ENCODE measurements at regions not wholly inside any gene's neighbourhood (a gene's known extent, or its start where the extent isn't known, plus 50 kb on each side); places are given as distances from the start of the nearest gene placed in this dataset.
"Not testable (repeated sequence)": the region's sequence is repeated elsewhere in the genome, so short reads cannot be mapped to it uniquely, and the experiment has no call there.

DNA sequence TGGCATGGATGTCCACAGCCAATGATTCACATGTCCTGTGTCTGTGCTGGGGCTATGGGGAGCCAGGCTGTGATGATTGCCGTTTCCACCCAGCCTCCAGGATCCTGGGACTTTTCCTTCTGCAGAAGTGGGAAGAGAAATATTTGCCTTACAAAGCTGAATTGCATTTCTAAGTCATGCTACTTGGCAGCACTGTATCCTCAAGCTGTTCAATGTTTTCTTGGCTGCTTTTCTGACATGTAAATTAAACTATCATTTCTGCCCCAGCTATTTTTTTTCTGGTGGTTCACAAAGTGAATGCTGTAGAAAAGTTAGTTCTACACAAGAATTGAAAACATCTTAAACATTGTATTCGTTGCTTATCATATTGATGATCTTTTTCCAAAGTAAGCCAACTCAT, 51.9 kb upstream of the TCERG1L start:
- H3K4me1 ChIP-seq (ENCODE audit: insufficient read depth, low read length) = no peaks in the 10 kb centered on the region
- no peak overlapping the region for H3K27ac ChIP-seq (ENCODE audit: low read depth, low read length)
- ChIA-PET CTCF (no interaction called here), POLR2A (no interaction called here)
- no peaks in the 10 kb centered on the region for H3K9me3 ChIP-seq (ENCODE audit: low read length)
- peaks cover 6 to 15% (median 10%) of the 10 kb centered on the region in 5 donors for H3K9me3 Mint-ChIP-seq
- H3K36me3 ChIP-seq (ENCODE audit: insufficient read depth, low read length) = no peaks in the 10 kb centered on the region
- no peaks in the 10 kb centered on the region for H3K4me1 Mint-ChIP-seq
- H3K27me3 ChIP-seq (ENCODE audit: insufficient read depth, low read length, poor library complexity, severe bottlenecking) = no peaks in the 10 kb centered on the region
- no peaks in the 10 kb centered on the region for H3K27me3 Mint-ChIP-seq
- H3K4me3 Mint-ChIP-seq = no peak overlapping the region
- H3K27ac Mint-ChIP-seq = no peak overlapping the region
- DNase-seq = no peak
- H3K36me3 Mint-ChIP-seq = no peaks in the 10 kb centered on the region
- no peak overlapping the region for H3K4me3 ChIP-seq (ENCODE audit: low read length)

DNA sequence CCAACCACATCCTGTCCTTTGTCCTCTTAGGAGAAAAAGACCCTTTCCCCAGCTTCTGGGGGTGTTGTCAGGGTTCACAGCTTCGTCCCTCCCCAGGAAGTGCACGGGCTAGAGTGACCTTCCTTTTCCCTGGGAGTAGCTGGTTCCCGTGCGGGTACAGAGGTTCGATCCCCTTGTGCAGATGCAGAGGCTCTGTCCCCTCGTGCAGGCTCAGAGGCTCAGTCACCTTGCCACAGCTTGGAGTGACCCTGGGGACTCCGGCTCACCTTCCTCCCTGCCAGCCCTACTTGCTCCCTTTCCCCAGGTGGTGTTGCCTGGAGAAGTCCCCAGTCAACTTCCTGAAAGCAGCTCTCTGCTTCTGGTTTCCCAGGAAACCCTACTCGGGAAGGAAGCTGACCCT, 60.0 kb upstream of the TCERG1L start:
- no peaks in the 10 kb centered on the region for H3K4me1 ChIP-seq (ENCODE audit: insufficient read depth, low read length)
- peaks cover 0 to 3% of the 10 kb centered on the region in 2 donors for H3K27me3 Mint-ChIP-seq
- no peak overlapping the region for H3K27ac Mint-ChIP-seq
- no peak overlapping the region for H3K27ac ChIP-seq (ENCODE audit: low read depth, low read length)
- no peak overlapping the region for H3K4me3 Mint-ChIP-seq
- no peaks in the 10 kb centered on the region for H3K4me1 Mint-ChIP-seq
- H3K27me3 ChIP-seq (ENCODE audit: insufficient read depth, low read length, poor library complexity, severe bottlenecking) = no peaks in the 10 kb centered on the region
- CTCF ChIA-PET = no interaction called here
- H3K36me3 ChIP-seq (ENCODE audit: insufficient read depth, low read length) = no peaks in the 10 kb centered on the region
- no peak for DNase-seq
- peaks cover 12 to 28% (median 24%) of the 10 kb centered on the region in 5 donors for H3K9me3 Mint-ChIP-seq
- POLR2A ChIA-PET = no interaction called here
- no peaks in the 10 kb centered on the region for H3K36me3 Mint-ChIP-seq
- no peak overlapping the region for H3K4me3 ChIP-seq (ENCODE audit: low read length)
- no peaks in the 10 kb centered on the region for H3K9me3 ChIP-seq (ENCODE audit: low read length)

DNA sequence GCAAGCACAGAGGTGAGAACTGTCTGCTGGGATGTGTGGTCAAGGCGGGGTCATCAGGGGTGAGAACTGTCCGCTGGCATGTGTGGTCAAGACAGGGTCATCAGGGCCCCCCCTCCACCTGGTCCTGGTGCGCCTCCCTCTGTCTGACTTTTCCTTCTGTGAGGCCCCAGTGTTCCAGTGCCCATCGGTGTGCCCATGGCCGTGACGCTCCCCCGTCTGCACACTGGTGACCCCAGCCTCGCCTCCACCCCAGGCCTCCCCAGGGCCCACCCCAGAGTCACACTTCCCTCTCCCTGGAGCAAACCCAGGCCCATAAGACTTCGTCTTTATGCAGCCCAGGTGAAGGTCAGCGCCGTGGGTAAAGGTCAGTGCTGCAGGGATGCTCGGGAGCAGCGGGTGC, 70.1 kb upstream of the TCERG1L start:
- H3K27me3 ChIP-seq (ENCODE audit: insufficient read depth, low read length, poor library complexity, severe bottlenecking) = no peaks in the 10 kb centered on the region
- H3K9me3 ChIP-seq (ENCODE audit: low read length) = no peaks in the 10 kb centered on the region
- H3K27me3 Mint-ChIP-seq = no peaks in the 10 kb centered on the region
- H3K4me1 ChIP-seq (ENCODE audit: insufficient read depth, low read length) = no peaks in the 10 kb centered on the region
- DNase-seq = no peak
- no peak overlapping the region for H3K4me3 Mint-ChIP-seq
- H3K4me3 ChIP-seq (ENCODE audit: low read length) = no peak overlapping the region
- H3K9me3 Mint-ChIP-seq = peaks cover 0 to 5% (median 2%) of the 10 kb centered on the region in 5 donors
- H3K36me3 ChIP-seq (ENCODE audit: insufficient read depth, low read length) = no peaks in the 10 kb centered on the region
- H3K4me1 Mint-ChIP-seq = no peaks in the 10 kb centered on the region
- no peak overlapping the region for H3K27ac Mint-ChIP-seq
- ChIA-PET CTCF (no interaction called here), POLR2A (no interaction called here)
- H3K27ac ChIP-seq (ENCODE audit: low read depth, low read length) = no peak overlapping the region
- H3K36me3 Mint-ChIP-seq = no peaks in the 10 kb centered on the region

DNA sequence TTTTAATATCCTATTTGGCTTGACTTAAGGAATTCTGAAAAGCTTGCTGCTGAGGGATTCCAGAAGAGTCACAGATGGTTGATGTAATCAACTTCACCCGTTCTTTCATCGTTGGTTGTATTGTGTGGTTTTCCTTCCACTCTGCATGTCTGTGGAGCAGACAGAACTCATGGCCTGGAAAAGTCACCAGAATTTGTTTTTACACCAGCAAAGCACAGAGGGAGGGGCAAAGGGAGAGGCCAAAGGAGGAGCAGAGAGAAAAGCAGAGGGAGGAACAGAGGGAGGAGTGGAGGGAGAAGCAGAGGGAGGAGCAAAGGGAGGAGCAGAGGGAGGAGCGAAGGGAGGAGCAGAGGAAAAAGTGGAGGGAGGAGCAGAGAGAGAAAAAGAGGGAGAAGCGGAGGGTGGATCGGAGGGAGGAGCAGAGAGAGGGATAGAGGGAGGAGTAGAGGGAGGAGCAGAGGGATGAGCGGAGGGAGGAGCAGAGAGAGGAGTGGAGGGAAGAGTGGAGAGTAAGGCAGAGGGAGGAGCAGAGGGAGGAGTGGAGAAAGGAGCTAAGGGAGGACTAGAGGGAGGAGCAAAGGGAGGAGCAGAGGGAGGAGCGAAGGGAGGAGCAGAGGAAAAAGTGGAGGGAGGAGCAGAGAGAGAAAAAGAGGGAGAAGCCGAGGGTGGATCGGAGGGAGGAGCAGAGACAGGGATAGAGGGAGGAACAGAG, 73.8 kb upstream of the TCERG1L start:
- DNase-seq; H3K4me3 ChIP-seq (ENCODE audit: low read length); H3K4me3 Mint-ChIP-seq; POLR2A ChIA-PET; H3K9me3 Mint-ChIP-seq; H3K4me1 ChIP-seq (ENCODE audit: insufficient read depth, low read length); H3K36me3 ChIP-seq (ENCODE audit: insufficient read depth, low read length); H3K27me3 ChIP-seq (ENCODE audit: insufficient read depth, low read length, poor library complexity, severe bottlenecking); H3K27me3 Mint-ChIP-seq; CTCF ChIA-PET; H3K27ac Mint-ChIP-seq; H3K9me3 ChIP-seq (ENCODE audit: low read length); H3K4me1 Mint-ChIP-seq; H3K27ac ChIP-seq (ENCODE audit: low read depth, low read length); H3K36me3 Mint-ChIP-seq: not testable (repeated sequence)

DNA sequence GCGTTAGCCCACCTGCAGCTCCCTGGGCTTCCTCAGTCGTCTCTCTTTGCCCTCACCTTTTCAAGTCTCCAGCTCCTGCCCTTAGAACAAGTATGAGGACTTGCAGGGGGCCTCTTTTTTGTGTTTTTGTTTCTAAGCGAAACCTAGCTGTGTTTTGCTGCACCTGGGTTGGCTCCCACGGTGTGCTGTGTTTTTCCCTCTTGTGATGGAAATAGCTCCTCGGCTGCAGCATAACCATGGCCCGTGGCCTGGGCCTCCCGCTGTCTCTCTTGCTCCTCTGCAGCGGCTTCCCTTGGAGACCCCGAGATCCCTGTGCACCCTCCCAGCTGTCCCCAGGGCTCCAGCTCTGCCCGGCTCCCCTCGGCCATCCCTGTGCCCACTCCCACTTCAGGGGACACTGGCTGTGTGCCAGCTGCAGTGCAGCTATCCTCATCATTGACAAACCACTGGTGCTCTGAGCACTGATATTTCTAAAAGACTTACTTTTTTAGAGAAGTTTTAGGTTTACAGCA, 75.6 kb upstream of the TCERG1L start:
- Mint-ChIP-seq H3K9me3 (peaks cover 0 to 3% (median 0%) of the 10 kb centered on the region in 5 donors), H3K36me3 (no peaks in the 10 kb centered on the region), H3K27ac (no peak overlapping the region), H3K4me1 (no peaks in the 10 kb centered on the region), H3K27me3 (peaks cover 0 to 1% of the 10 kb centered on the region in 2 donors), H3K4me3 (no peak overlapping the region)
- no peaks in the 10 kb centered on the region for H3K36me3 ChIP-seq (ENCODE audit: insufficient read depth, low read length)
- ChIA-PET CTCF (interaction anchor here (1.0 kb wide), 1 partner anchor 9 kb away, joined by 3 read pairs; no protein-coding TSS in a partner anchor), POLR2A (no interaction called here)
- H3K4me3 ChIP-seq (ENCODE audit: low read length) = no peak overlapping the region
- H3K27ac ChIP-seq (ENCODE audit: low read depth, low read length) = no peak overlapping the region
- no peaks in the 10 kb centered on the region for H3K4me1 ChIP-seq (ENCODE audit: insufficient read depth, low read length)
- no peak for DNase-seq
- no peaks in the 10 kb centered on the region for H3K9me3 ChIP-seq (ENCODE audit: low read length)
- no peaks in the 10 kb centered on the region for H3K27me3 ChIP-seq (ENCODE audit: insufficient read depth, low read length, poor library complexity, severe bottlenecking)

DNA sequence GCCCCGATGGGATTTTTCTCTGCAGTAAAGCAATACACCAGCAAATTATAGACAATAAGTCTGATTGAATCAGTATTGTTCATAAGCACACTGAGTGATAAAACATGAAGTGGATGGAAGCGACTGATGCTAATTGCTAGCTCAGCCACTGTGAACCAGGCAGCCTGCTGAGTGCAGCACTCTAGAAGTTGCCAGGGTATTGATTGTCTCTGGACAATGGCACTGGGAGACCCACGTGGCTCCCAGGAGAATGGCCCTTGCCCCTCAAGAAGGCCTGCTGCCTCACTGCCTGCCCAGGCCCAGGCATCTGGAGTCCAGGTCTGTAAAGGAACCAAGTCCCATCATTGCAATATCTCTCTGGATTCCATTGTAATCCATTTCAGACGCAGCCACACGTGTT, 80.4 kb upstream of the TCERG1L start:
- H3K4me1 Mint-ChIP-seq = no peaks in the 10 kb centered on the region
- H3K4me3 Mint-ChIP-seq = no peak overlapping the region
- no peaks in the 10 kb centered on the region for H3K4me1 ChIP-seq (ENCODE audit: insufficient read depth, low read length)
- H3K36me3 ChIP-seq (ENCODE audit: insufficient read depth, low read length) = no peaks in the 10 kb centered on the region
- peaks cover 0 to 1% of the 10 kb centered on the region in 2 donors for H3K27me3 Mint-ChIP-seq
- peaks cover 0 to 6% (median 0%) of the 10 kb centered on the region in 5 donors for H3K9me3 Mint-ChIP-seq
- H3K27me3 ChIP-seq (ENCODE audit: insufficient read depth, low read length, poor library complexity, severe bottlenecking) = no peaks in the 10 kb centered on the region
- H3K27ac Mint-ChIP-seq = no peak overlapping the region
- no peaks in the 10 kb centered on the region for H3K36me3 Mint-ChIP-seq
- ChIA-PET CTCF (no interaction called here), POLR2A (no interaction called here)
- no peak for DNase-seq
- no peak overlapping the region for H3K27ac ChIP-seq (ENCODE audit: low read depth, low read length)
- H3K9me3 ChIP-seq (ENCODE audit: low read length) = no peaks in the 10 kb centered on the region
- H3K4me3 ChIP-seq (ENCODE audit: low read length) = no peak overlapping the region

DNA sequence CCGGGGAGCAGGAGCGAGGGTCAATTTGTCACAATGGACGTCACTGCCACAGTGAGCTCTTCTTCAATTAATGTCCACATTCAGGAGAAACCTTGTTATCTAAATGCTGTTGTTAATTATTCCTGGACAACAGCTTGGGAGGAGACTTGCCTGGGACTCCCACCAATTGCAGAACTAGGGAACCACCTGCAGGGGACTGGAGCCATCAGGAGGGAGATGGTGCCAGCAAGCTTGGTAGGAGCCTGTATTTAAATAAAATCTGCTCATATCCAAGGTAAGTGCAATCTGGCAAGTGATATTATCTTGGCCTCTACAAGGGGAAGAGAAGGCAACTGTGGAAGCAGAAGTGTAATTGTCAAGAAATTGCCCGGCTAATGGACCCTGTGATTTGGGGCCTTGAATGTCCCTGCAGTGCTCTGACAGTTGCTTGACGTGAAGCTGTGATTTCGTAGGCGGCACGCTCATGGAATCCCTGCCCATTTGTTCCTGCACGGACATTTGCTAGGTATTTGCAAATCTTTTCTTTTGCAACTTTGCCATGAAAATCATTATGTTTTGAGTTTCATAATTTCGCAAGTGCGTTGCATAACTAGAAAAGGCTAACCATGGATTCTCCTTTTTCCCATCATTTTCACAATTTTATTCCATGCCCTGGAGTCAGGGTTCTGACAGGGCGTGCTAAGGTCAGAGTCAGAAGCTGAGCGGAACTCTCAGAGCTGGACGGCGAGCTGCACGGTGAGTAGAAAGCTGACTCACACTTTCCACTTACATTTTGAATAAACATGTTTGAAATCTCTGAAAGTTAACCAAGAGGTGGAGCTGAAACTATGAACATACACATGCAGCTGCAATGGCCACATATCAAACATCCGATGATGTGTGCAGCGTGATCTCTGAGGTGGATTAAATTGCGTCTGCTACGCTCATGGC, 84.9 kb upstream of the TCERG1L start:
- Mint-ChIP-seq H3K36me3 (no peaks in the 10 kb centered on the region), H3K9me3 (peaks cover 0 to 6% (median 2%) of the 10 kb centered on the region in 5 donors), H3K4me3 (no peak overlapping the region), H3K27me3 (peaks cover 0 to 3% of the 10 kb centered on the region in 2 donors), H3K4me1 (no peaks in the 10 kb centered on the region), H3K27ac (no peak overlapping the region)
- Histone ChIP-seq H3K9me3 (ENCODE audit: low read length) (no peaks in the 10 kb centered on the region), H3K4me3 (ENCODE audit: low read length) (no peak overlapping the region), H3K27ac (ENCODE audit: low read depth, low read length) (no peak overlapping the region), H3K4me1 (ENCODE audit: insufficient read depth, low read length) (no peaks in the 10 kb centered on the region), H3K27me3 (ENCODE audit: insufficient read depth, low read length, poor library complexity, severe bottlenecking) (no peaks in the 10 kb centered on the region), H3K36me3 (ENCODE audit: insufficient read depth, low read length) (no peaks in the 10 kb centered on the region)
- CTCF ChIA-PET = no interaction called here
- POLR2A ChIA-PET = no interaction called here
- DNase-seq = no peak

DNA sequence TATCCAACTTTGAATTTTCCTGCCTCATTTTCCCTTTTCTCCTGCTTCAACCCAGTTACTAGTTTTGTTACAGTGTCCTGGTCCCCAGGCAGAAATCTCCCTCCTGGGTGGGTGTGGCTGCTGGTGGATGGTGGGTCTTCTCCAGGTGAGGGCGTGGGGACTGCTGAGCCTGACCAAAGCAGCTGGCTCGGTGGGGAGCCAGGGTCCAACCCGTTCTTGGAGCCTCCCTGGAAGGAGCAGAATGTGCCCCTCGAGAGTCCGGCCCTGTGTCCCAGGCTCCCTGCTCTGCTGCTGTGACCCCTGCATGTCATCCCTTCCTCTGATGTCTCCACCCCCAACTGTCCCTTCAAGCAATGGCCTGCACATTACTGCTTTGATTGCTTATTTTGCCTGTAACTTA, 86.6 kb upstream of the TCERG1L start:
- no peak overlapping the region for H3K4me3 Mint-ChIP-seq
- H3K9me3 Mint-ChIP-seq = peaks cover 0 to 8% (median 2%) of the 10 kb centered on the region in 5 donors
- H3K36me3 Mint-ChIP-seq = no peaks in the 10 kb centered on the region
- Histone ChIP-seq H3K4me1 (ENCODE audit: insufficient read depth, low read length) (no peaks in the 10 kb centered on the region), H3K27ac (ENCODE audit: low read depth, low read length) (no peak overlapping the region), H3K9me3 (ENCODE audit: low read length) (no peaks in the 10 kb centered on the region), H3K4me3 (ENCODE audit: low read length) (no peak overlapping the region), H3K27me3 (ENCODE audit: insufficient read depth, low read length, poor library complexity, severe bottlenecking) (no peaks in the 10 kb centered on the region), H3K36me3 (ENCODE audit: insufficient read depth, low read length) (no peaks in the 10 kb centered on the region)
- no peak overlapping the region for H3K27ac Mint-ChIP-seq
- peaks cover 0 to 6% of the 10 kb centered on the region in 2 donors for H3K27me3 Mint-ChIP-seq
- H3K4me1 Mint-ChIP-seq = no peaks in the 10 kb centered on the region
- POLR2A ChIA-PET = no interaction called here
- CTCF ChIA-PET = no interaction called here
- no peak for DNase-seq
